ENCODE measurements at regions not wholly inside any gene's neighbourhood (a gene's known extent, or its start where the extent isn't known, plus 50 kb on each side); places are given as distances from the start of the nearest gene placed in this dataset.

DNA sequence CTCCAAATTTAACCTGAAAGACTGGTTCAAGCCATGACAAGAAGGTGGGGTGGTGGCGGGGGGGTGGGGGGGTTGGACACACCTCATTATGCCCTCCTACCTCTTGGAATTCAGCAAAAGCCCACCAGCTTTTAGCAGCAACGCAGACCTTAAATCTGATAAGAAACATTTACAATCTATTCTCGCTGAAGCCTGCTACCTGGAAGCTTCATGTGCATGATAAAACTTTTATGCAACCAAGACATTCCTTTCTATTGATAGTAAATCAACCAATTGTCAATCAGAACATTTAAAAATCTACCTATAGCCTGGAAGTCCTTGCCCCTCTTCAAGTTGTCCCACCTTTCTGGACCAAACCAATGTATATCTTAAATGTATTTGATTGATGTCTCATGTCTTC lies 113.6 kb upstream of the FAM98A start:
- POLR2A ChIA-PET, result no interaction called here
- H3K4me1 Mint-ChIP-seq, result no peaks in the 10 kb centered on the region
- CTCF ChIA-PET, result no interaction called here
- H3K27ac Mint-ChIP-seq, result no peak overlapping the region
- TF ChIP-seq, protein P1, sequence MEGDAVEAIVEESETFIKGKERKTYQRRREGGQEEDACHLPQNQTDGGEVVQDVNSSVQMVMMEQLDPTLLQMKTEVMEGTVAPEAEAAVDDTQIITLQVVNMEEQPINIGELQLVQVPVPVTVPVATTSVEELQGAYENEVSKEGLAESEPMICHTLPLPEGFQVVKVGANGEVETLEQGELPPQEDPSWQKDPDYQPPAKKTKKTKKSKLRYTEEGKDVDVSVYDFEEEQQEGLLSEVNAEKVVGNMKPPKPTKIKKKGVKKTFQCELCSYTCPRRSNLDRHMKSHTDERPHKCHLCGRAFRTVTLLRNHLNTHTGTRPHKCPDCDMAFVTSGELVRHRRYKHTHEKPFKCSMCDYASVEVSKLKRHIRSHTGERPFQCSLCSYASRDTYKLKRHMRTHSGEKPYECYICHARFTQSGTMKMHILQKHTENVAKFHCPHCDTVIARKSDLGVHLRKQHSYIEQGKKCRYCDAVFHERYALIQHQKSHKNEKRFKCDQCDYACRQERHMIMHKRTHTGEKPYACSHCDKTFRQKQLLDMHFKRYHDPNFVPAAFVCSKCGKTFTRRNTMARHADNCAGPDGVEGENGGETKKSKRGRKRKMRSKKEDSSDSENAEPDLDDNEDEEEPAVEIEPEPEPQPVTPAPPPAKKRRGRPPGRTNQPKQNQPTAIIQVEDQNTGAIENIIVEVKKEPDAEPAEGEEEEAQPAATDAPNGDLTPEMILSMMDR (IDR thresholded peaks at IDR 0.05), result no peak
- H3K9me3 Mint-ChIP-seq, result no peaks in the 10 kb centered on the region
- no peak overlapping the region for H3K4me3 Mint-ChIP-seq
- no peaks in the 10 kb centered on the region for H3K27me3 Mint-ChIP-seq
- intact Hi-C loops (cut with micrococcal nuclease), result no loop called here
- no peaks in the 10 kb centered on the region for H3K36me3 Mint-ChIP-seq (ENCODE audit: low read depth)
- DNase-seq (no peak), ATAC-seq (ENCODE audit: low read depth) (no peak)

DNA sequence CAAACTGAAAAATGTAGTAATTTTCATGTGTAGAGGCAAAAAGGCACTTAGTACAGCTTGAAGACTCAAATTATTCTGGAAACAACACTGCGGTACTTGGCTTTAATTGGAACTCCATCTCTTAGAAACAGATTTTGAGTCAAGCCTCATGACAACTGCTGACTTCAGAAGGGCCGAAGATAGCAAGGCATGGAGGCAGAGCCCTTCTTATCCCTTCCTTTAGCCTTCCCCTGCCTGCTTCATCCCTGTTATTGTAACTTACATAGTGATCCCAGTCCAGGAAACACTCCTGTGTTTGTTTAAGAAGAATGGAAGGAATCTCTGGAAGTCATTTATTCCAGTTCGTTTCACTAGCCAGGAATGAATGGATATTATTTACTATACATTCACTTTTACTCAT lies 110.9 kb upstream of the FAM98A start:
- no peak for DNase-seq
- CTCF ChIA-PET, result no interaction called here

DNA sequence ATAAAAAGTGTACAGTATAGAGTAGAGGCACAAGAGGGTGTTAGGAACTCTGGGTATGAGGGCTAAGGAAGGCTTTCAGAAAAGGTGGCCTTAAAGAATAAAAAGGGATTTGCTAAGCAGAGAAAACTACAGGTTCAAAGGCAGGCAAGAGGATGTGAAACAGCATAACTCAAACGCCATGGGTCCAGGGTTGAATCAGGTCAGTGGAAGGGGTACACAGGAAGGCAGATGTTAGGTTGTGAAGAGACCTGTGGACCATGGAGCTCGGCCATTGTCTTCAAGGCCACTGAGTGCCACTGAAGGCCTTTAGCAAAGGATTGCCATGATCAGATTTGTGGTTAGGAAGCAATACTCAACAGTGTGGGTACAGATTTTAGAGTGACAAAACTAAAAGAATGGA lies 108.2 kb upstream of the FAM98A start:
- Mint-ChIP-seq H3K4me3 (no peak overlapping the region), H3K4me1 (no peaks in the 10 kb centered on the region), H3K9me3 (no peaks in the 10 kb centered on the region), H3K27ac (no peak overlapping the region), H3K27me3 (no peaks in the 10 kb centered on the region), H3K36me3 (ENCODE audit: low read depth) (no peaks in the 10 kb centered on the region)
- intact Hi-C loops (cut with micrococcal nuclease), result no loop called here
- POLR2A ChIA-PET, result interaction anchor here (0.7 kb wide), 1 partner anchor 108 kb away, joined by 3 read pairs; the partner anchor contains the start of gene FAM98A
- DNase-seq (no peak), ATAC-seq (ENCODE audit: low read depth) (no peak)
- CTCF ChIA-PET, result no interaction called here
- TF ChIP-seq, protein P1 (IDR thresholded peaks at IDR 0.05), result no peak

More for the DNA sequence above, 110.9 kb upstream of the FAM98A start:
- H3K27ac Mint-ChIP-seq, result no peak overlapping the region
- intact Hi-C loops (cut with micrococcal nuclease), result no loop called here
- H3K36me3 Mint-ChIP-seq (ENCODE audit: low read depth), result no peaks in the 10 kb centered on the region
- H3K27me3 Mint-ChIP-seq, result no peaks in the 10 kb centered on the region
- no peaks in the 10 kb centered on the region for H3K9me3 Mint-ChIP-seq
- H3K4me3 Mint-ChIP-seq, result no peak overlapping the region
- no peak for ATAC-seq (ENCODE audit: low read depth)
- TF ChIP-seq, protein P1 (IDR thresholded peaks at IDR 0.05), result no peak
- H3K4me1 Mint-ChIP-seq, result no peaks in the 10 kb centered on the region
- POLR2A ChIA-PET, result no interaction called here

DNA sequence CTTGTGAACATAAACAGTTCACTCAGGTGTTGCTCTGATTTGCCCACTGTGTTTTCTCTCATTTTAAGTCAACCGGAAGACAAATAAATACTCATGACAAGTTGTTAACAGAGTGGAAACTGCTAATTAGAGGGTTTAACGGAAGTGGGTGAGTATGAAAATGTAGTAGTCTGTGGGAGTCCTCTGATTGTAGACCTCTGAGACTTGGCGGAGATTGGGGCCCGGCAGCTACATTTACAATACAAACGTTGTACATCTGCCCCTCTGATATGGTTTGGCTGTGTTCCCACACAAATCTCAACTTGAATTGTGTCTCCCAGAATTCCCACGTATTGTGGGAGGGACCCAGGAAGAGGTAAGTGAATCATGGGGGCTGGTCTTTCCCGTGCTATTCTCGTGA lies 107.3 kb upstream of the FAM98A start:
- Mint-ChIP-seq H3K9me3 (no peaks in the 10 kb centered on the region), H3K4me3 (no peak overlapping the region), H3K27me3 (no peaks in the 10 kb centered on the region), H3K4me1 (no peaks in the 10 kb centered on the region), H3K36me3 (ENCODE audit: low read depth) (no peaks in the 10 kb centered on the region), H3K27ac (no peak overlapping the region)
- CTCF ChIA-PET, result no interaction called here
- DNase-seq (no peak), ATAC-seq (ENCODE audit: low read depth) (no peak)
- POLR2A ChIA-PET, result no interaction called here
- intact Hi-C loops (cut with micrococcal nuclease), result no loop called here
- TF ChIP-seq, protein P1 (IDR thresholded peaks at IDR 0.05), result no peak

DNA sequence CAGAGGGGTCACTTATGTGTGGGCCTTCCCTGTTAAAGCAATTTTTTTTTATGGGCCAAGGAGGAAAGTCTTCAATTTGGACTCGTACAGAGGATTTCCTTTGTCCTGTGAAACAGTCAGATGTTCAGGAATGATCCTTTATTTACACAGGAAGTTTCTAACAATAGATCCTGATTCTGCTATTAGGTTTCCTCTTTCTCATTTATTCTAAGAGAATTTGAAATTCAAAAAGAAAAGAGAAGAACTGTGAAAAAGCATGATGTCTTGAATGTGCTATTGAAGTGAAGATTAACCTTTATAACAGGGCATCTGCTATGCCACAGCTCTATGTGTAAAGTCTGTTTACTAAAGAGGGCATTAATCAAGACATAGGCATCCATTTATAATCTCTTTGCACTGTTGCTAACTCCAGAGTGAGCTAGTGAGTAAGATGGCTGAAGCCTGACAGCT lies 105.3 kb upstream of the FAM98A start:
- Mint-ChIP-seq H3K36me3 (ENCODE audit: low read depth) (no peaks in the 10 kb centered on the region), H3K27ac (no peak overlapping the region), H3K9me3 (no peaks in the 10 kb centered on the region), H3K4me3 (no peak overlapping the region), H3K4me1 (no peaks in the 10 kb centered on the region), H3K27me3 (no peaks in the 10 kb centered on the region)
- ATAC-seq (ENCODE audit: low read depth) (no peak), DNase-seq (no peak)
- intact Hi-C loops (cut with micrococcal nuclease), result no loop called here
- POLR2A ChIA-PET, result no interaction called here
- CTCF ChIA-PET, result no interaction called here
- TF ChIP-seq, protein P1 (IDR thresholded peaks at IDR 0.05), result no peak

All from activated B cell treated with CpG ODN at 0.5 μM for 24 hours (primary cell).